ENCODE measurements at regions not wholly inside any gene's neighbourhood (a gene's known extent, or its start where the extent isn't known, plus 50 kb on each side); places are given as distances from the start of the nearest gene placed in this dataset.
"Not testable (repeated sequence)": the region's sequence is repeated elsewhere in the genome, so short reads cannot be mapped to it uniquely, and the experiment has no call there.

DNA sequence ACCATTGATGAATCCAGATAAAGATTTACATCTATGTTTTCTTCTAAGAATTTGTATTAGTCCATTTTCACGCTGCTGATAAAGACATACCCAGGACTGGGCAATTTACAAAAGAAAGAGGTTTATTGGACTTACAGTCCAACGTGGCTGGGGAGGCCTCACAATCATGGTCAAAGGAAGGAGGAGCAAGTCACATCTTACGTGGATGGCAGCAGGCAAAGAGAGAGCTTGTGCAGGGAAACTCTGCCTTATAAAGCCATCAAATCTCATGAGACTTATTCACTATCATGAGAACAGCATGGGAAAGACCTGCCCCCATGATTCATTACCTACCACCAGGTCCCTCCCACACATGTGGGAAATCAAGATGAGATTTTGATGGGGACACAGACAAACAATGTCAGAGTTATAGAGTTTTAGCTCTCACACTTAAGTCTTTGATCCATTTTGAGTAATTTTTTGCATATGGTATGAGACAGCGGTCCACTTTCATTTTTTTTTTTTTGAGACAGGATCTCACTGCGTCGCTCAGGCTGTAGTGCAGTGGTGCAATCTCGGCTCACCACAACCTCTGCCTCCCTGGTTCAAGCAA, 53.5 kb upstream of the JADE2 start:
- H3K27ac ChIP-seq; H3K36me3 ChIP-seq; intact Hi-C loops (cut with DNase I); H3K4me3 ChIP-seq; H3K27me3 ChIP-seq; DNase-seq; H3K4me1 ChIP-seq; H3K9me3 ChIP-seq; H3K9ac ChIP-seq (ENCODE audit: low read depth in 2 of 2, low read length in 2 of 2): not testable (repeated sequence)

- Histone ChIP-seq H3K9me3 (no peaks in the 10 kb centered on the region), H3K4me3 (no peak overlapping the region), H3K9ac (ENCODE audit: low read depth in 2 of 2, low read length in 2 of 2) (no peak overlapping the region), H3K27ac (no peak overlapping the region), H3K4me1 (peaks cover 16% of the 10 kb centered on the region), H3K27me3 (no peaks in the 10 kb centered on the region), H3K36me3 (no peaks in the 10 kb centered on the region)
- no peak for DNase-seq
- intact Hi-C loops (cut with DNase I), result loop anchor here (5.0 to 10.0 kb wide), 2 partner anchors 33 to 54 kb away; partner anchors contain the start of gene CDKN2AIPNL
- TF ChIP-seq, protein P1, sequence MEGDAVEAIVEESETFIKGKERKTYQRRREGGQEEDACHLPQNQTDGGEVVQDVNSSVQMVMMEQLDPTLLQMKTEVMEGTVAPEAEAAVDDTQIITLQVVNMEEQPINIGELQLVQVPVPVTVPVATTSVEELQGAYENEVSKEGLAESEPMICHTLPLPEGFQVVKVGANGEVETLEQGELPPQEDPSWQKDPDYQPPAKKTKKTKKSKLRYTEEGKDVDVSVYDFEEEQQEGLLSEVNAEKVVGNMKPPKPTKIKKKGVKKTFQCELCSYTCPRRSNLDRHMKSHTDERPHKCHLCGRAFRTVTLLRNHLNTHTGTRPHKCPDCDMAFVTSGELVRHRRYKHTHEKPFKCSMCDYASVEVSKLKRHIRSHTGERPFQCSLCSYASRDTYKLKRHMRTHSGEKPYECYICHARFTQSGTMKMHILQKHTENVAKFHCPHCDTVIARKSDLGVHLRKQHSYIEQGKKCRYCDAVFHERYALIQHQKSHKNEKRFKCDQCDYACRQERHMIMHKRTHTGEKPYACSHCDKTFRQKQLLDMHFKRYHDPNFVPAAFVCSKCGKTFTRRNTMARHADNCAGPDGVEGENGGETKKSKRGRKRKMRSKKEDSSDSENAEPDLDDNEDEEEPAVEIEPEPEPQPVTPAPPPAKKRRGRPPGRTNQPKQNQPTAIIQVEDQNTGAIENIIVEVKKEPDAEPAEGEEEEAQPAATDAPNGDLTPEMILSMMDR (IDR thresholded peaks at IDR 0.05), result no peak
Observed at GRCh38 chr5:134468921-134469400, 56.5 kb upstream of the JADE2 start.

GRCh38 chr5:134467231-134467630, 55.5 kb upstream of the CDKN2AIPNL start:
- Histone ChIP-seq H3K9me3 (no peaks in the 10 kb centered on the region), H3K27ac (peak overlapping the region; percentile 99), H3K36me3 (no peaks in the 10 kb centered on the region), H3K9ac (ENCODE audit: low read depth in 2 of 2, low read length in 2 of 2) (peak overlapping the region in 1 of 2 donors; percentile 81), H3K27me3 (no peaks in the 10 kb centered on the region), H3K4me3 (no peak overlapping the region), H3K4me1 (peaks cover 16% of the 10 kb centered on the region)
- no peak for DNase-seq
- TF ChIP-seq, protein P1 (IDR thresholded peaks at IDR 0.05), result no peak
- intact Hi-C loops (cut with DNase I), result loop anchor here (5.0 to 10.0 kb wide), 2 partner anchors 35 to 52 kb away; partner anchors contain the start of gene CDKN2AIPNL

GRCh38 chr5:134466241-134467069, 54.8 kb upstream of the CDKN2AIPNL start:
- H3K9me3 ChIP-seq, result no peaks in the 10 kb centered on the region
- peaks cover 16% of the 10 kb centered on the region for H3K4me1 ChIP-seq
- no peaks in the 10 kb centered on the region for H3K27me3 ChIP-seq
- DNase-seq, result peak; percentile 97
- H3K9ac ChIP-seq (ENCODE audit: low read depth in 2 of 2, low read length in 2 of 2), result peak overlapping the region; percentile 78 to 81
- intact Hi-C loops (cut with DNase I), result loop anchor here (5.0 to 10.0 kb wide), 2 partner anchors 36 to 52 kb away; partner anchors contain the start of gene CDKN2AIPNL
- H3K36me3 ChIP-seq, result no peaks in the 10 kb centered on the region
- peak overlapping the region; percentile 42 for H3K4me3 ChIP-seq
- peak overlapping the region; percentile 99 for H3K27ac ChIP-seq
- TF ChIP-seq, protein P1 (IDR thresholded peaks at IDR 0.05), result no peak

GRCh38 chr5:134465816-134466240, 54.1 kb upstream of the CDKN2AIPNL start:
- Histone ChIP-seq H3K4me1 (peaks cover 16% of the 10 kb centered on the region), H3K27ac (peak overlapping the region; percentile 99), H3K36me3 (no peaks in the 10 kb centered on the region), H3K4me3 (peak overlapping the region; percentile 42), H3K9ac (ENCODE audit: low read depth in 2 of 2, low read length in 2 of 2) (peak overlapping the region; percentile 78 to 81), H3K27me3 (no peaks in the 10 kb centered on the region), H3K9me3 (no peaks in the 10 kb centered on the region)
- TF ChIP-seq, protein P1 (IDR thresholded peaks at IDR 0.05), result no peak
- peak; percentile 93 for DNase-seq
- intact Hi-C loops (cut with DNase I), result loop anchor here (5.0 to 10.0 kb wide), 2 partner anchors 36 to 51 kb away; partner anchors contain the start of gene CDKN2AIPNL

Measured in colonic mucosa (tissue), 4 donors.